NCI-H128 (cell line): ENCODE measurements at regions not wholly inside any gene's neighbourhood (a gene's known extent, or its start where the extent isn't known, plus 50 kb on each side); places are given as distances from the start of the nearest gene placed in this dataset.

Source experiments
- DNase-seq: peaks from one replicate; lab custom pipeline; 2025; ENCODE audit not compliant: unreplicated experiment; lab: John Stamatoyannopoulos, UW

- no peak for DNase-seq
Measured at GRCh38 chr5:143501310-143502044, 98.0 kb upstream of the NR3C1 start.

- DNase-seq = no peak
Measured at GRCh38 chr5:143499480-143500114, 96.1 kb upstream of the NR3C1 start.

- DNase-seq = no peak
Measured at GRCh38 chr5:143498821-143499220, 95.3 kb upstream of the NR3C1 start.

GRCh38 chr5:143497749-143498148 lies 94.3 kb upstream of the NR3C1 start:
- DNase-seq = no peak

DNA sequence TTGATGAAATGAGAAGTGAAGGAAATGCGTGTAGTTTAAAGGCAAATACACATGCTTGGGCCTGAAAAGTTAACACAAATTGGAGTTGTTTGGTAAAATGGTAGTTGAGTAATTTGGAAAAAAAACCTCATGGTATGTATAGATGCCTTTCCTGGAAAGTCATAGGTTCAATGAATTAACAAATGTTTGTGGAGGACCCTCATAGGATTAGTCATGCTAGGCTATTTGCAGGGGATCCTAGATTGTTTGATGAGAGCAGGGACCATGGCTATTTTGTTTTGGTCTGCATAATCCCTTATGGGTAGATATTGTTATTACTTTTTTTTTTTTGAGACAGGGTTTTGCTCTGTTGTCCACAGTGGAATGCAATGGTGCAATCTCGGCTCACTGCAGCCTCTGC lies 93.5 kb upstream of the NR3C1 start:
- no peak for DNase-seq

GRCh38 chr5:143495821-143496275 lies 92.4 kb upstream of the NR3C1 start:
- DNase-seq = no peak

- no peak for DNase-seq
Measured at GRCh38 chr5:143495110-143495509, 91.6 kb upstream of the NR3C1 start.

- no peak for DNase-seq
Measured at GRCh38 chr5:143494595-143494994, 91.1 kb upstream of the NR3C1 start.

GRCh38 chr5:143494162-143494561 lies 90.7 kb upstream of the NR3C1 start:
- DNase-seq = no peak

DNA sequence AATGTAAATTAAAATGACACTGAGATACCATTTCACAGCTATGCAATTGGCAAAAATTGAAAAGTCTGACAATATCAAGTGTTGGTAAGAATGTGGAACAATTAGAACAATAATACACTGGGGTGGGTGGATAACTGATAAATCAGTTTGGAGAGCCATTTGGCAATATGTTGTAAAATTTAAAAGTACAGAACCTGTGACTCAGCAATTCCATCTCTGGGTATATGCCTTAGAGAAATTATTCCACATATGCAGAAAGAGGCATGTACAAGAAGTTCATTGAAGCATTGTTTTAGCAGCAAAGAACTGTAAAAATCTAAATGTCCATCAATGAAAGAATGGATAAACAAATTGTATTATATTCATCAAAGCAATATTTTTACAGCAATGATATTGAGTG lies 89.3 kb upstream of the NR3C1 start:
- DNase-seq = no peak

- no peak for DNase-seq
Measured at GRCh38 chr5:143491646-143492045, 88.2 kb upstream of the NR3C1 start.

DNA sequence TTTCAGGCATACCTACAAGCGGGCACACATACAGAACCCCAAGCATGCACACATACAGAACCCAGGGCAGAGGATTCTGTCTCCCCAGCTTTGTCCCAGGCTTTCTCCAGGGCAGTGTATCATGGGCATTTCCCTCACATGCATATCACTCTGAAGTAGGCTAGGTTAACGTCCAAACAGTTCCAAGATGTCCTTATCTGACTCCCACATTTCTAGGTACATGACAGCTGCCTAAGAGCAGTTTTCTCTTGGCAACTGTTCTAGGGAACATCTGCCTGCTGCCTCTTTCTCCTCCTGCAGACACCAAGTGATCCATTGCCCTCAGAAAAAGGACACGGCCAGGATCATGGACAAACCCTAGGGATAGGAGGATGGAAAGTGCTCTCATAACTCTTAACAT lies 84.9 kb upstream of the NR3C1 start:
- DNase-seq = no peak

DNA sequence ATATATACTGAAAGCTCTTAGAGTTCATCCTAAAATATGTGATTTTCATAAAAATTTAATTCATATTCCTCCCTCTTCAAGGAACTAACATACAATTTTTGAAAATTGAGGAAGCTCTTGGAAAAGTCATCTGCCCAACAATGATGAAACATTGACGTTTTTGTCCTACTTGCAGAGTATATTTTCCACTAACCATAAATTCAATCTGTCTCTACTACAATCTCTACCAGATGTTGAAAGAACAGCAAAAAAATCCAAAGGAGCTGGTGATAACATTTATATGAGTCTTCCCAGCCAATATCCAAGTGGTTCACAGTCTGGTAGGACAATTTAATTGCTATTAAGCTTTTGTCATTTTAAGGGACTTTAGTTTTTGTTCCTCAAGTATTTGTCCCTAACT lies 81.1 kb upstream of the NR3C1 start:
- DNase-seq = no peak

GRCh38 chr5:143481697-143482531 lies 78.4 kb upstream of the NR3C1 start:
- DNase-seq = no peak

- DNase-seq = no peak
Measured at GRCh38 chr5:143480001-143480400, 76.5 kb upstream of the NR3C1 start.

- DNase-seq = no peak
Measured at GRCh38 chr5:143479394-143479793, 75.9 kb upstream of the NR3C1 start.

DNA sequence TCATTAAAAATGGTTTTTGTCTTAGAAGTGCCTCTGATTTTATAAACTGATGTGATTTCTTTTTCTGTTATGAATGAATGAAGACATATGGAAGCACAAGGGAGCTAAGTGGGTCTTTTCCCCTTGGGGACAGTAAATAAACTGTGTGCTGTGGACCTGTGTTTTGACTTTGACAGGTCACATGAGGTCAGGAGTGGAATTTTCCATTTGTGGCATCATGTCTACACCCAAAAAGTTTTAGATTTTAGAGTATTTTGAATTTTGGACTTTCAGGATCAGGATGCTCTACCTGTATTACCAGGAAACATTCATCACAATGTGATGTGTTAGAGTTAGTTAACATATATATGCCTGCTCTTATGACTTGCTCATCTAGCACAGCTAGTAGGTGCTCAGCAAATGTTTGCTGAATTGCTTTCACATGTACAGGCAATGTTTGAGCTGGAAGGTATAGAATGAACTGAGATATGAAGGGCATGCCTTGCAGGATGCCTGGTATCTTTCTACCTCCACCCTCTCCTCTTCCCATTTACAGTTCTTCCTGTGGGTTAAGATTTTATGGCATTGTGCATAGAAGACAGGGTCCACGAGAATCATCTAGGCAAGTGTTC lies 73.2 kb upstream of the NR3C1 start:
- DNase-seq = no peak

DNA sequence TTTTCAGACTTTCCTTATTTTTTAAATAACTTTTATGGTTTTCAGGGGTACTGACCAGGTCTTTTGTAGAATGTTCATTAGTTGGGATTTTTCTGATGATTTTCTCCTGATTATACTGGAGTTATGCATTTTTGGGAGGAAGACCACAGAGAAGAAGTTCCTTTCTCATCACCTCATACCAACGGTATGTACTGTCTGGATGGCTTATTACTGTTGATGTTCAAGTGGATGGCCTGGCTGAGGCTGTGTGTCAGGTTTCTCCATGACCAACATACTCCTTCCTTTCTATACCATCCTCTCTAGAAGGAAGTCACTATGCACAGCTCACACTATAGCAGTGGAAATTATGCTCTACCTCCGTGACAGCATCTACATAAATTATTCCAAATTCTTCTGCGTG lies 71.1 kb upstream of the NR3C1 start:
- no peak for DNase-seq

- no peak for DNase-seq
Measured at GRCh38 chr5:143473481-143473880, 70.0 kb upstream of the NR3C1 start.

DNA sequence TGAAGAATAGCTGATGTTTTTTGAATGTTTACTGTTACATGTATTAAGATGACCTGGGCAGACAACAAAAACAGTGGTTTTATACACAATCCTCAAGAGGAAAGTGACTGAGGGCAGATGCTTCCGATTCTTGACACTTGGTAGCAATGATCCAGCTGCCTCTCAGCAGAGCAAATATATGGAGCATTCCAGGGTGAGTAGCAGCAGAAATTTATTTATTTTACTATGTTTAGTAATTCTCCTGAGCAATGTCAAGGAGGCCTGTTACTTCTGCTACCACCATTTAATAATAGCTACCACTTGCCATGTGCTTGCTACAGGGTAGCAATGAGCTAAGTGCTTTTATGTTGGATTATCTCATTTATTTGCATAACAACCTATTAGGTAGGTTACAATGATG lies 69.1 kb upstream of the NR3C1 start:
- DNase-seq = no peak

GRCh38 chr5:143471666-143472464 lies 68.4 kb upstream of the NR3C1 start:
- DNase-seq = no peak
